Vagina (tissue), 2 donors: ENCODE measurements at regions not wholly inside any gene's neighbourhood (a gene's known extent, or its start where the extent isn't known, plus 50 kb on each side); places are given as distances from the start of the nearest gene placed in this dataset.

Experiments used
- POLR2A ChIP-seq, 2 donors: fragments of 450-650 bp; IDR thresholded peaks; one replicate each; pipeline ENCODE4 v1.6.1; 2017; ENCODE audit warnings: antibody characterized with exemption in 2 of 2, mild to moderate bottlenecking in 2 of 2, moderate library complexity in 2 of 2
- POLR2AphosphoS5 ChIP-seq, 2 donors: sonication (generic); formaldehyde crosslinking; IDR thresholded peaks; one replicate each; pipeline ENCODE4 v1.9.0; 2017; ENCODE audit warnings: antibody characterized with exemption in 2 of 2, mild to moderate bottlenecking in 2 of 2, low read depth in 1 of 2; ENCODE audit not compliant: insufficient read depth in 1 of 2
- TF ChIP-seq, protein P1 (sequence below), 3 experiments: fragments of 450-650 bp in 2 of 3; fragments of 200-600 bp in 1 of 3; sonication (generic) in 1 of 3; IDR thresholded peaks; one replicate each; pipeline ENCODE4 v1.5.1; 2017 to 2019; ENCODE audit warnings: antibody characterized with exemption in 3 of 3, mild to moderate bottlenecking in 2 of 3, moderate library complexity in 2 of 3

DNA sequence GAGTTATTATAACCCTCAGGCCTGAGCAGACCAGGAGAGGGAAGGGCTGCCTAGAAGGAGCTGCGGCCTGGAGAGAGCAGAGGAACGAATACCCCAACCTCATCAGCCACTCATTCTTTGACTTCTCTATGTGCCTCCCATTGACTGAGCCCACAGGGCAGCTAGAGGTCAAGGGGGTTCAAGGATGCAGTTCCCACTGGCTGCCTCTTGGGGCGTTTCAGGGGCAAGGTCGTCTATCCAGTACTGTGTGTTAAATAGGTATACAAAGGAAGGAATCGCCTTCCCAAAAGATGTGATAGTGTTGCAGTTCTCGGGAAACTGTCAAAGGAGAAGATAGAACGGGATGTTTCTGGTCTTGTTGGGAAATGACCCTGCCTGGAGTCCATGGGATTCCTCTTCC is 250.6 kb downstream of the PRDM2 start:
- TF ChIP-seq, protein P1, sequence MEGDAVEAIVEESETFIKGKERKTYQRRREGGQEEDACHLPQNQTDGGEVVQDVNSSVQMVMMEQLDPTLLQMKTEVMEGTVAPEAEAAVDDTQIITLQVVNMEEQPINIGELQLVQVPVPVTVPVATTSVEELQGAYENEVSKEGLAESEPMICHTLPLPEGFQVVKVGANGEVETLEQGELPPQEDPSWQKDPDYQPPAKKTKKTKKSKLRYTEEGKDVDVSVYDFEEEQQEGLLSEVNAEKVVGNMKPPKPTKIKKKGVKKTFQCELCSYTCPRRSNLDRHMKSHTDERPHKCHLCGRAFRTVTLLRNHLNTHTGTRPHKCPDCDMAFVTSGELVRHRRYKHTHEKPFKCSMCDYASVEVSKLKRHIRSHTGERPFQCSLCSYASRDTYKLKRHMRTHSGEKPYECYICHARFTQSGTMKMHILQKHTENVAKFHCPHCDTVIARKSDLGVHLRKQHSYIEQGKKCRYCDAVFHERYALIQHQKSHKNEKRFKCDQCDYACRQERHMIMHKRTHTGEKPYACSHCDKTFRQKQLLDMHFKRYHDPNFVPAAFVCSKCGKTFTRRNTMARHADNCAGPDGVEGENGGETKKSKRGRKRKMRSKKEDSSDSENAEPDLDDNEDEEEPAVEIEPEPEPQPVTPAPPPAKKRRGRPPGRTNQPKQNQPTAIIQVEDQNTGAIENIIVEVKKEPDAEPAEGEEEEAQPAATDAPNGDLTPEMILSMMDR (IDR thresholded peaks at IDR 0.05): no peak
- TF ChIP-seq POLR2AphosphoS5 (IDR thresholded peaks at IDR 0.05; ENCODE audit: insufficient read depth in 1 of 2, low read depth in 1 of 2) (no peak), POLR2A (IDR thresholded peaks at IDR 0.05) (no peak)
